Suppressor macrophage treated with lipopolysaccharide for 1 hour (primary cell): ENCODE measurements at regions not wholly inside any gene's neighbourhood (a gene's known extent, or its start where the extent isn't known, plus 50 kb on each side); places are given as distances from the start of the nearest gene placed in this dataset.
"Not testable (repeated sequence)": the region's sequence is repeated elsewhere in the genome, so short reads cannot be mapped to it uniquely, and the experiment has no call there.

Experiments used
- DNase-seq, 3 donors: peaks; one replicate each; pipeline ENCODE4 v3.0.0-alpha.2; 2020 to 2022

DNA sequence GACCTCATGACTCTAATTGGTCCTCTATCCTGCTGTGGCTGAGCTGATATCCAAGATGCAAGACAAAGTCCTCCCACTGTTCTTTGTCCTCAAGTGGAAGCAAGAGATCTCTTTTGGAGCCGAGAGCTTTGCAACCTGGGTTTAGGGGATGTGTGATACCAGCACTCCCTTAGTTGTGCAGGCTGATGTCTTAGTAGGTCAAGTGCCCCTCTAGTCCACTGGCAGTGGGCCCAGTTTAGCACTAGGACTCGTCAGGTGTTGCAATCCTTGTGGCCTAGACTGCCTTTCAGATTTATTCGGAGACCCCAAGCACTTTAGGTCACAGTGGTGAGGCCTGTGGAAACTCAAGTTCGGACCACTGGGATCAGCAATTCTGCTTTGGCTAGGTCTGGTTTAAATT is 64.0 kb downstream of the GPRASP3 start:
- DNase-seq, result no peak

DNA sequence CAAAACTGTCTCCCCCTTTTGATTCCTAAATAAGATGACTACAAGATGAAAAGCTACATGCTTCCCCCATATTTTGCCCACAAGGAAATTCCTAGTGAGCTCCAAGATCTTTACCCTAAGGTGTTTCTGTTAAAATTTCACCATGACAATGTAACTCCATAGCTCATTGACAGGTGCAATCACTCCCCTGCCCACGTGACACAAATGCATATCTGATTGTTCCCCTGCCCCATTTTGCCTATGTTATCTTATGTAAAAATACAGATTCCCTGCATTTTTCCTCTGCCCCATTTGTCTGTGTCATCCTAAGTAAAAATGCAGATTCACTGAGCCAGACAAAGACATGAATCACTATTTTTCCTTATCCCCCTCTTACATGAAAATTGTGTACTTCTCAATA is 66.7 kb downstream of the GPRASP3 start:
- no peak for DNase-seq

DNA sequence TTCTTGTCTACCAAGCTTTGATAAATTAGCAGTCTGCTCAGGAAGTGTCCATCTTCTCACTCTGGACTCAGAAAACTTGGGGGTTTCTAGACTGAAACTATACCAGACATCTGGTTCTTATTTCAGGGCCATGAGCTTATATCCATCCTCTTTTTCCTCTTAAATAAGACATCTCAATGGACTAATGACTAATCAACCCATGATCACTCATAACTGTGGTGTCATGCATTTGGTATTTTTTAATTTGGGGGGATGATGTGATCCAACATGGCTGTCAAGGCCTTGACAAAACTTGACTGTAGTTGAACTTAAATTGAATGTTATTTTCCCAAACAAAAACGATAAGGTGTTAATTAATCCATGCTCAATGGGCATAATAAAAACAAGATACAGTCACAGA is 87.8 kb downstream of the GPRASP3 start:
- peak; percentile 0 to 21 (median 0) for DNase-seq

DNA sequence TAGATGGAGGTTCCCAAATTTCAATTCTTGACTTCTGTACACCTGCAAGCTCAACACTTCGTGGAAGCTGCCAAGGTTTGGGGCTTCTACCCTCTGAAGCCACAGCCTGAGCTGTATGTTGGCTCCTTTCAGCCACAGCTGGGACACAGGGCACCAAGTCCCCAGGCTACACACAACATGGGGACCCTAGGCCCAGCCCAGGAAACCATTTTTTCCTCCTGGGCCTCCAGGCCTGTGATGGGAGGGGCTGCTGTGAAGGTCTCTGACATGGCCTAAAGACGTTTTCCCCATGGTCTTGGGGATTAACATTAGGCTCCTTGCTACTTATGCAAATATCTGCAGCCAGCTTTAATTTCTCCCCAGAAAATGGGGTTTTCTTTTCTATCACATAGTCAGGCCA is 97.7 kb downstream of the GPRASP3 start:
- not testable (repeated sequence) for DNase-seq

DNA sequence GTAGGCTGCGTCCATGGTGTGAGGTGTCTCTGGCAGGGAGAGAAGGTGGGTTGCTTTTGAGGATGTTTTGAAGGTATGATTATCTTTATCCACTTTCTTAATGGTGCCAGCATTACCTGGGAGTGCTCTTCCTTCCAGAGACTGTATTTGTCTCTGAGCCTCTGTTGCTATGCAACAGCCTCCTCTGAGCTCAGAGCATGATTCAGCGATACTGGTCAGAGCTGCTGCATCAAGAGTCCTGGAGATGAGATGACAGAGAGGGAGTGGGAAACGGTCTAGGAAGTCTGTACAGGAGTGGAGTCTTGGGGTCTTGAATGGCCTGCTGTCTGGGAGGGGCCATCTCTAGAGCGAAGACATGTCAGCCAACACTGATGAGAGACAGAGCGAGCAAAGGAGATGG is 104.4 kb upstream of the RAB40AL start:
- no peak for DNase-seq

DNA sequence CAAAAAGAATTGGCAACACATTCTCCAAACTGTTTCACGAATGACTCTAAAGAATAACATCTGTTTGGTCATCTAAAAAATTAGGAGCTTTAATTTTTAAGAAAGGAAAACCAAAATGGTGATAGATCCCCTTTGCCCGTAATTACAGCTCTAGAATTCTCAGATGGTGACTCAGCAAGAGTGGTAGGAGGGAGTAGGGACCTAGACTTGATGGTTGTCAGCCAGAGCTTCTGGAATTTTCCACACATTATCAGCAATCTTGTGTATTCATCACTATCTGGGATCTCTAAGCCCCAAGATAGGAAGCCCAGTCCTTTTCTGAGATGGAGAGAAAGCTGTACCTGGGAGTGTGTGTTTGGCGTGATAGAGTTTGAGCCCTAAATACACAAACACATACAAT is 103.9 kb upstream of the RAB40AL start:
- no peak for DNase-seq

DNA sequence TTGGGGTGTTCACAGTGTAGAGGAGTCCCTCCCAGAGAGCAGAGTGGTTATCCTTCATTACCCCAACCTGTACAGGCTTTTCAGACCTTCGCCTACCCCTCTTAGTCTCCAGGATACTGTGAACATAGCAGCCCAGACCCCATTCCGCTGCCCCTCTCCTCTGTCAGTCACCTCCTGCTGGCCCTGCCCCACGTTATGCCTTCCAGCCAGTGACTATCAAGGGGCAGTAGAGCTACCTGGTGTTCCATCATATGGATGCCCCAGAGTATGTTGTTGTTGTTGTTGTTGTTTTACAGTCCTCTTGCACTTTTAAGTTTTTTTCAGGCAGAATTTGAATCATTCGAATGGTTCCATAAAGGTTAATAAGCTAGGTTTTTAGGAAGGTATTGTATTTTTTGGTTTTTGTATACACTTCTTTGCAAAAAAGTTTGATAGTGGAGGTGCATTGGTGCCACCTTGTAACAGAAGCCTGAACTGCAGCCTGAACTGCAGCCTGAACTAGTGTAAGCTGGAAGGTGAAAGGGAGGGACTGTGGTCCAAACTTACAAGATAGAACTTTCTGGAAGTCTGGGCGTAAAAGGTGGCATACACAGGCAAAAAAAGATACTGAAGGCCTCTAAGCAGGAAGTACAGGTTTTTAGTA is 101.4 kb upstream of the RAB40AL start:
- DNase-seq, result peak in 1 of 3 donors; percentile 1

DNA sequence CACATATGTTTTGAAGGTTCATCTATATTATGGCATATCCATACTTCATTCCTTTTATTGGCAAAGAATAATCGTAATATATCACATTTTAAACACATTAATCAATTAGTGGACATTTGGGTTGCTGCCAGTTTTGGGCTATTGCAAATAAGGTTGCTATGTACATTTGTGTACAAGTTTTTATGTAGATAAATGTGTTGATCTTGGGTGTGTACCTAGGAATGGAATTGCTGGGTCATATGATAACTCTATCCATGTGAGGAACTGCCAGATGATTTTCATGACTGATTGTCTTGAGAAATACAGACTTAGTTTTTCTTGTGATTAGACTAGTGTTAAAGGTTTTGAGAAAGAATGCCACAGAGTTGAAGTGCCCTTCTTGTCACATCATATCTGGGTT is 99.2 kb upstream of the RAB40AL start:
- DNase-seq, result no peak

DNA sequence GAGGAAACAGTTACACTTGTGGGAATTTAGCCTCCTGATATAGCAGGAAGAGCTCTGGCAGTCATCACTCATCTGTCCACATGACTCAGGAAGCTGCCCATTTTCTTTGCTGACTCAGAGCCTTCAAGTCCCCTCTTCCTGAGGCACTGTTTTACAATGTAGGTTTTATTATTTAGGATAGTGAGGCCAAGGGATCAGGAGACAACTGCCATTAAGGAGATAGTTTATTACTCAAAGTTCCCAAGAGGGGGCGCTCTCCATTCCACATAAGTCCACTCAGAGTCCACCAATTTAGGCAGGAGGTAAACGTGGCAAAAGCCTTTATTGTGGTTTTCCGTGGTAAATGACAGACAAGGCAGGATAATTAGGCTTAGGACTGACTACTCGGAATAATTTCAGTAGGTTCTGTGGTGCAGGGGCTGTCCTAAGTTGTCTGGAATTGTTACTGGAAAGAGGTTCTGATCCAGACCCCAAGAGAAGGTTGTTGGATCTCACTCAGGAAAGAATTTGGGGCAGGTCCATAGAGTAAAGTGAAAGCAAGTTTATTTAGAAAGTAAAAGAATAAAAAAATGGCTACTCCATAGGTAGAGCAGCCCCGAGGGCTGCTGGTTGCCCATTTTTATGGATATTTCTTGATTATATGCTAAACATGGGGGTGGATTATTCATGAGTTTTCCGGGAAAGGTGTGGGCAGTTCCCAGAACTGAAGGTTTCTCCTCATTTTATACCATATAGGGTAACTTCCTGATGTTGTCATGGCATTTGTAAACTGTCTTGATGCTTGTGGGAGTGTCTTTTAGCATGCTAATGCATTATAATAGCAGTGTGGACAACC is 96.0 kb upstream of the RAB40AL start:
- peak; percentile 14 to 24 (median 21) for DNase-seq

DNA sequence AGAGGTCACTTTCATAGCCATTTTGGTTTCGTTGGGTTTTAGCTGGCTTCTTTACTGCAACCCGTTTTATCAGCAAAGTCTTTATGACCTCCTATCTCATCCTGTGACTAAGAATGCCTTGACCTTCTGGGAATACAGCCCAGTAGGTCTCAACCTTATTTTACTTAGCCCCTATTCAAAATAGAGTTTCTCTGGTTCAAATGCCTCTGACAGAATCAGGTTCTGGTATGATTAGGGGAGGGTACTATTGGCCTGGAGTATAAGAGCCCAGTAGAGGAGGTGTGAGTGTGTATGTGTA is 95.4 kb upstream of the RAB40AL start:
- no peak for DNase-seq

DNA sequence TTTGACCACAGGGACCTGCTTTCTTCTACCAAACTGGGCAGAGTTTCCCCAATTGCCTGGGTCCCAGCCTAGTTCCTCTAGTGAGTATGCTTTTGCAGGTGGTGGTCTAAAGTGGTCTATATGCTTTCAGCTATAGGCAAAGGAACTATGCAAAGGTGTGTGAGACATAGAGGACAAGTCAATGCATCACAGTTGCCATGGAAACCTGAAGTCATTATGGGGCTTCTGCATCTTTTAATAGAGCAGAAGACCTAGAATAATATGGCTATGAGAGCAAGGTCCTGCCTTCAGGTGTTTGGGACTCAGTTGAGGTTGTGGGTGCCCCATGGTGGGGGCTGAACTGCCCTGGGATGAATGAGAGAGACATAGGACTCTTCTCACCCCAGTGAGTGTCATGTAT is 92.1 kb upstream of the RAB40AL start:
- DNase-seq, result no peak

DNA sequence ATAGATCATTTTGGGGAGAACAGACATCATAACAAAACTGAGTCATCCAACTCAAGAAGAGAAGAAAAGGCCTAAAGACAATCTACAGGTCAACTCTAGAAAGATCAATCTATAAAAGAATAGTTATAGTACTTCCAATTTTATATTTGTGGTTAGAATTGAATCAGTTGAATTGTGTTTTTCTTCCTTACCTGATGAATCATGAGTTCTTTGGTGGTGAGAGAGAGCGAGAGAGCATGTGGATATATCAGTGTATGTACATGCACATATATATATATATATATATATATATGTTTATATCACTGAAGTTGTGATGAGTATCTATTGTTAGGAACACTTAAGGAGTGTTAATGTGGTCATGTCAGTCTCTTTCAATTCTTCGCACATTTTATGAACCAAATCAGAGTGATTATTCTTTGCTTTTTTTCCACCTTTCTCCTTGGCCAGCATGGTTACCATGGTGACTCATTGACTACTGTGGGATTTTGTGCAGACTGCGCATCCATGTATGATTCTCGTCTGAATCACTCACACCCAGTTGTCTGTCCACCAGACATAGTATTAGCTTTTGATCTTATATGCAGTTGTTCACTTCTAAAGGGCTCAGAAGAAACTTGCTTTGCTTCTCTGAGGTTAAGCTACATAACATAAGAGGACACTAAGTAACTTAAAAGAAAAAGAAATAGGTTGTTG is 90.4 kb upstream of the RAB40AL start:
- no peak for DNase-seq

DNA sequence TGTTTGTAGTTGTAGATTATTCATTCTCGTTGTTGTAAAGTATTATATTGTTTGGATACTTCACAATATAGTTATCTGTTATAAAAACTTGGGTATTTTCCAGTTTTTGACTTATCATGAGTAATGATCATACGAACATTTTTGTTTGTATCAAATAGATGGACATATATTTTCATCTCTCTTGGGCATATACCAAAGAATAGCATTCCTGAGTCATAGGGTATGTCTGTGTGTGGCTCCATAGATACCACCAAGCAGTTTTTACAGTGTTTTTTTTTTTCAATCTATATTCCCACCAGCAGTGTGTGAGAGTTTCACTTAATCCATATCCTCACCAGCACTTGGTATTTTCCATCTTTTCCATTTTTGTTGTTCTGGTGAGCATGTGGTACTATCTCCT is 89.7 kb upstream of the RAB40AL start:
- no peak for DNase-seq

DNA sequence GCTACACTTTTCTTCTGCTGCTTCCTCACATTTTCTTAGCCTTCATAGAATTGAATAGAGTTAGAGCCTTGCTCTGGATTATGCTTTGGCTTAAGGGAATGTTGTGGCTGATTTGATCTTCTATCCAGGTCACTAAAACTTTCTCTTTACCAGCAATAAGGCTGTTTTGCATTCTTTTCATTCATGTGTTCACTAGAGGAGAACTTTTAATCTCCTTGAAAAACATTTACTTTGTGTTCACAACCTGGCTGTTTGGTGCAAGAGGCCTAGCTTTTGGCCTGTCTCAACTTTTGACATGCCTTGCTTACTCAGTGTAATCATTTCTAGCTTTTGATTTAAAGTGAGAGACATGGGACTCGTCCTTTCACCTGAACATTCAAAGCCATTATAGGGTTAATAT is 87.7 kb upstream of the RAB40AL start:
- DNase-seq, result no peak

DNA sequence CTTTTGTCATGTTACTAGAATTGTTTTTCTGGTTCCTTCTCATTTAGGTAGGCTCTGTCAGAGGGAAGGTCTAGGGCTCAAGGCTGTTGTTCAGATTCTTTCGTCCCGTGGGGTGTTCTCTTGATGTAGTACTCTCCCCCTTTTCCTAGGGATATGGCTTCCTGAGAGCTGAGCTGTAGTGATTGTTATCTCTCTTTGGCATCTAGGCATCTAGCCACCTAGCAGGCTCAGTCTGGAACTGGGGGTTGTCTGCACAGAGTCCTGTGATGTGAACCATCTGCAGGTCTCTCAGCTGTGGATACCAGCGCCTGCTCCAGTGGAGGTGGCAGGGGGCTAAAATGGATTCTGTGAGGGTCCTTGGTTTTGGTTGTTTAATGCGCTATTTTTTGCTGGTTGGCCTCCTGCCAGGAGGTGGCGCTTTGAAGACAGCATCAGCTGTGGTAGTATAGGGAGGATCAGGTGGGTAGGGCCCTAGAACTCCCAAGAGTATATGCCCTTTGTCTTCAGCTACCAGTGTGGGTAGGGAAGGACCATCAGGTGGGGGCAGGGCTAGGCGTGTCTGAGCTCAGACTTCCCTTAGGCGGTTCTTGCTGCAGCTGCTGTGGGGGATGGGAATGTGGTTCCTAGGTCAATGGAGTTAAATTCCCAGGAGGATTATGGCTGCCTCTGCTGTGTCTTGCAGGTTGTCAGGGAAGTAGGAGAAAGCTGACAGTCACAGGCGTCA is 78.1 kb upstream of the RAB40AL start:
- not testable (repeated sequence) for DNase-seq

DNA sequence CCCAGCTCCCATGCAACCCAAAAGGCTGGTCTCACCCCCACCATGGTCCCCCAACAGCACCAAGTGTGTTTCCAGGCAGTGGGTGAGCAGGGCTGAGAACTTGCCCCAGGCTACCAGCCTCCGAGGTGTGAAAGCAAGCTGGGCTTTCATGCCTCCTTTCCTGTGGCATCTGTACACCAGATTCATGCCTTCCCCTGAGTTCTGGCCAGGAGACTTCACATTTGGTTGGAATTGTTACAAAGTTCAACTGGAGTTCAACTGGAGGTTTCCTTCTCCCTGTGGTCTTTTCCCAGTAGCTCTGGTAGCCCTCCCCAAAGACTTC is 77.6 kb upstream of the RAB40AL start:
- no peak for DNase-seq

DNA sequence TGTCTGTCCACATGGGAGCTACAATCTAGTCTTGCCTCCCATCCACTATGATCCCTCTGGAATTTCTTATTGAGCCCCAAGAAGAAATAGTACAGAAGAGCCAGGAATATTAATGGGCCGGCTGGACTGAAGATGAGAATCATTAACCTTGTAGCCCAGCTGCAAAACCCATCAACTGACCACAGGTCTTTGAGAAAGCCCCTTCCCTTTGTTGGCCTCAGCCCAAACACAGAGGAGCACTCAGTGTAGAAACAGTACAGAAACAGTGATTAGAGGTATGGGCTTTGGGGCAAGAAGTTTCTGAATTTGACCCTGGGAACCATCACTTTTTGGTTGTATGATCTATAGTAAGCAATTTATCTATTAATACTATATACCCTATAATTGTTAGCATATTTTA is 76.8 kb upstream of the RAB40AL start:
- no peak for DNase-seq

DNA sequence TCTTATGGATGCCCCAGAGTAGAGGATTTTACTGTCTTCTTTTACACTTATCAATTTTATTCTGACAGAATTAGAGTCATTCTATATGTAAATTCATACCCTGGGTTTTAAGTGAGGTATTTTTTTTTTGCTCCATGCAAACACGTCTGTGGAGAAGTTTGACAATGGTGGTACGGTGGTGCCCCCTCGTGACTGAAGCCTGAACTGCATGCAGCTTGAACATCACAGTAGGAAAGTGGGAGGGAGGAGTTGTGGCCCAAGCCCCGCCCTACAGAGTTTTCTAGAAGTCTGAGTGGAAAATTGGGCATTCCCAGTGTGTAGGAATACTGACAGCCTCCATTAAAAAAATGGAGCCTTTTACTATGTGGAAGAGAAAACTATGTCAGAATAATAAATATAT is 73.3 kb upstream of the RAB40AL start:
- peak; percentile 75 to 80 (median 80) for DNase-seq

DNA sequence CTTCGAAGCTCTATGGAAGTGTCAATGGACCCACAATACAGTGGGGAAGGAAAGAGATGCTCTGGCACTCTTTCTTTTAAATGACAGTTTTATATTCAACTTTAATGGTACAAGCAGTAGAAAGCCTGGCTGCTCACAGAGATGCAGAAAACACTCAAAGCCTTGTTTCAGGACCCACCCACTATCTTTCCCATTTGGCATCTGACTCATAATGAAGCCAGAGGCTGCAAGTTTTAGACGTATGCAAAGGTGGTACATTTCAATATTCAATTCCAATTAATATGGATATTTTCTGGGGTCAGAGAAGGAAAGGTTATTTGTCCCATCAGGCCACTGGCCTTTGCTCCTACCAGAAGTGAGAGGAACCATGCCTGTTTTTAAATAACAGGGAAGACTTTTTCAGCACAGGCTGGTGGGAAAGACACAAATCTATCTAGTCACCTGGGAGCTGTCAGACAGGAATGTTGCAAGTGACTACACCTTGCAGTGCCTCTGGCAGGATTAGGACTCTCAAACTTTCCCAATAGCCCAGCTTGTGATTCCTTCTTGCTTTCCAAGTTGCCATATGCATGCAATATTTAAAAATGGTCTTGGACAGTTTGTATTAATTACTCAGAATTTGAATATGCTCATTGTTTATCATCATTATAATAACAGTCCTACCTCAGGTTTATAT is 70.0 kb upstream of the RAB40AL start:
- no peak for DNase-seq

DNA sequence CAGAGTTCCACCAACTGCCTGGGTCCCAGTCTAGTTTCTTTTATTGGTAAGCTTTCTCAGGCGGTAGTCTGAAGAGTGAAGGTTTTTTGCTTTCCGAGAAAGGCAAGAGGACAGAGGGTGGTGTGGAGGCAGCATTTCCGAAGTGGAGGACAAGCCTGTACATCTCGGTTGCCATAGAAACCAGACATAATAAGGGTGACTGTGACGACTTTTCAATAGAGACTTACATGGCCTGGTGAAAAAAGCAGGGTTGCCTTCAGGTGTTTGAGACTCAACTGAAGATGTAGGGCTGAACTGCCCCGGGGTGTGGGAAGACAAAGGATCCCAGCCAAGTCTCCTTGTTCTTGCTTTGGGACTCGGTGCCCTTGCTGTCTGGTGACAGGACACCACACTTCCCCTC is 53.6 kb upstream of the RAB40AL start:
- no peak for DNase-seq
